ENCODE measurements at regions not wholly inside any gene's neighbourhood (a gene's known extent, or its start where the extent isn't known, plus 50 kb on each side); places are given as distances from the start of the nearest gene placed in this dataset.

DNA sequence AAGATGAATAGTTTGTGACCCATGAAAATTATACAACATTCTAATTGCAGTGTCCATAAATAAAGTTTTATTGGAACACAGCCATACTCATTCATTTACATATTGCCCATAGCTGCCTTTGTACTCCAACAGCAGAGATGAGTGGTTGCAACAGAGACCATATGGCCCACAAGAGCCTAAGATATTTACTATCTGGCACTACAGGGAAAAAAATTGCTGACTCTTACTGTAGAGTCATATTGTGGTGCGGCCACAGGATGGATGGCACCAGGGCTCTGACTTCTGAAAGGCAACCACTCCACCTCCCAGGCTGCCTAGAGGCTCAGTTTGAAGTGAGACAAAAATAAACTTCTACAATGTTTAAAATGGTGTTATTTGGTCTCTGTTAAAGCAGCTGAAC, 404.0 kb upstream of the ATP5MC3 start:
- Histone ChIP-seq H3K4me3 (ENCODE audit: low read depth, low read length) (no peak overlapping the region), H3K4me1 (no peaks in the 10 kb centered on the region), H3K36me3 (ENCODE audit: control insufficient read depth, insufficient read depth, low read length) (no peaks in the 10 kb centered on the region), H3K27me3 (replicated peaks; ENCODE audit: control insufficient read depth, insufficient read depth, low read length) (no peaks in the 10 kb centered on the region; the same call in 1 of the 2 replicates), H3K9me3 (no peaks in the 10 kb centered on the region)
- BruUV-seq (replicated peaks): no TSS peak
- CTCF ChIA-PET: no interaction called here
- H3K36me3 Mint-ChIP-seq (ENCODE audit: insufficient read depth, unreplicated experiment): no peaks in the 10 kb centered on the region
- no peaks in the 10 kb centered on the region for H3K9me3 Mint-ChIP-seq (ENCODE audit: unreplicated experiment)
- H3K4me1 Mint-ChIP-seq (ENCODE audit: low read depth, unreplicated experiment): no peaks in the 10 kb centered on the region
- intact Hi-C loops (cut with micrococcal nuclease; ENCODE audit: unreplicated experiment): no loop called here
- no peaks in the 10 kb centered on the region for H3K27me3 Mint-ChIP-seq (ENCODE audit: insufficient read depth, unreplicated experiment)
- DNase-seq: no peak
- TF ChIP-seq, protein P1, sequence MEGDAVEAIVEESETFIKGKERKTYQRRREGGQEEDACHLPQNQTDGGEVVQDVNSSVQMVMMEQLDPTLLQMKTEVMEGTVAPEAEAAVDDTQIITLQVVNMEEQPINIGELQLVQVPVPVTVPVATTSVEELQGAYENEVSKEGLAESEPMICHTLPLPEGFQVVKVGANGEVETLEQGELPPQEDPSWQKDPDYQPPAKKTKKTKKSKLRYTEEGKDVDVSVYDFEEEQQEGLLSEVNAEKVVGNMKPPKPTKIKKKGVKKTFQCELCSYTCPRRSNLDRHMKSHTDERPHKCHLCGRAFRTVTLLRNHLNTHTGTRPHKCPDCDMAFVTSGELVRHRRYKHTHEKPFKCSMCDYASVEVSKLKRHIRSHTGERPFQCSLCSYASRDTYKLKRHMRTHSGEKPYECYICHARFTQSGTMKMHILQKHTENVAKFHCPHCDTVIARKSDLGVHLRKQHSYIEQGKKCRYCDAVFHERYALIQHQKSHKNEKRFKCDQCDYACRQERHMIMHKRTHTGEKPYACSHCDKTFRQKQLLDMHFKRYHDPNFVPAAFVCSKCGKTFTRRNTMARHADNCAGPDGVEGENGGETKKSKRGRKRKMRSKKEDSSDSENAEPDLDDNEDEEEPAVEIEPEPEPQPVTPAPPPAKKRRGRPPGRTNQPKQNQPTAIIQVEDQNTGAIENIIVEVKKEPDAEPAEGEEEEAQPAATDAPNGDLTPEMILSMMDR (IDR thresholded peaks at IDR 0.05; ENCODE audit: insufficient read depth in 1 of 2, low read depth in 1 of 2, low read length in 1 of 2, severe bottlenecking in 1 of 2, unreplicated experiment in 1 of 2): no peak
- POLR2A ChIA-PET: no interaction called here
- no peak overlapping the region for H3K4me3 Mint-ChIP-seq (ENCODE audit: unreplicated experiment)
- H3K27ac Mint-ChIP-seq (ENCODE audit: unreplicated experiment): no peak overlapping the region

DNA sequence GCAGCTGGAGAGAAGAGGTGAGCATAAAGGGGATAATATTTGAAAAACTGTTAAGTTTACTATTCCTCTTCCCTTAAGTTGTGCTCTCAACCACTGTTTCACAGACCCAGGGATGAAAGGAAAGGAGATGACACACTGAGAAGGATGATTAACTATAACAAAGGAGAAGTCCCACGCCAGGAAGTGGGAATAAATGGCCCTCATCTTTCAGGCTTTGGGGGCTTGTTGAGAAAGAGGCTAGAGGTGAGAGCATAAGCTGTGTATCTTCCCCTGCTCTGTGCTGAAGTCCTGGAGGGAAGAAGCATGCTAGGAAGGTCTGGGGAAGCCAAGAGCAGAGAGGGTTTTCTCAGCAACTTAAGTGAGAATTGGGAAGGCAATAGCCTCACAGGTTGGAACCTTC, 399.1 kb upstream of the ATP5MC3 start:
- CTCF ChIA-PET: no interaction called here
- no peak for DNase-seq
- Mint-ChIP-seq H3K4me3 (ENCODE audit: unreplicated experiment) (no peak overlapping the region), H3K36me3 (ENCODE audit: insufficient read depth, unreplicated experiment) (no peaks in the 10 kb centered on the region), H3K27ac (ENCODE audit: unreplicated experiment) (no peak overlapping the region), H3K27me3 (ENCODE audit: insufficient read depth, unreplicated experiment) (no peaks in the 10 kb centered on the region), H3K9me3 (ENCODE audit: unreplicated experiment) (no peaks in the 10 kb centered on the region), H3K4me1 (ENCODE audit: low read depth, unreplicated experiment) (no peaks in the 10 kb centered on the region)
- intact Hi-C loops (cut with micrococcal nuclease; ENCODE audit: unreplicated experiment): no loop called here
- POLR2A ChIA-PET: no interaction called here
- Histone ChIP-seq H3K27me3 (replicated peaks; ENCODE audit: control insufficient read depth, insufficient read depth, low read length) (no peaks in the 10 kb centered on the region; the same call in 1 of the 2 replicates), H3K4me1 (no peaks in the 10 kb centered on the region), H3K4me3 (ENCODE audit: low read depth, low read length) (no peak overlapping the region), H3K9me3 (no peaks in the 10 kb centered on the region), H3K36me3 (ENCODE audit: control insufficient read depth, insufficient read depth, low read length) (no peaks in the 10 kb centered on the region)
- no TSS peak for BruUV-seq (replicated peaks)
- TF ChIP-seq, protein P1 (IDR thresholded peaks at IDR 0.05; ENCODE audit: insufficient read depth in 1 of 2, low read depth in 1 of 2, low read length in 1 of 2, severe bottlenecking in 1 of 2, unreplicated experiment in 1 of 2): no peak

DNA sequence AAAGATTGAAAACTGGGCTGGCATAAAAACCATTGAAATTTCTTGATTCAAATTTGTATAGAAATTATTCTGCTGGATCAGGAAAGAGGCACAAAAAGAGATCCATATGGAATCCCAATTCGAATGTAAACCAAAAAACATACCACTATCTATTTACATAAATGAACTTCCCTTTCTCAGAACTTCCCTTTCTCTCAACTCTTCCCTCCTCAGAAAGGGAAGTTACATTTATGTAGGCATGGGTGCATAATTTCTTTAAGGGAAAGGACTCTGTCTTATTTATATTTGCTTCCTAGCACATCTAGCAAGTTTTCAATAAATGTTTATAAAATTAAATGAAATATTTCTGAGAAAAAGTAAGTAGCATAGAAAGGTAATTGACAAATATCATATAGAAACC, 398.1 kb upstream of the ATP5MC3 start:
- H3K9me3 Mint-ChIP-seq (ENCODE audit: unreplicated experiment): no peaks in the 10 kb centered on the region
- Histone ChIP-seq H3K9me3 (no peaks in the 10 kb centered on the region), H3K4me3 (ENCODE audit: low read depth, low read length) (no peak overlapping the region), H3K36me3 (ENCODE audit: control insufficient read depth, insufficient read depth, low read length) (no peaks in the 10 kb centered on the region), H3K4me1 (no peaks in the 10 kb centered on the region), H3K27me3 (replicated peaks; ENCODE audit: control insufficient read depth, insufficient read depth, low read length) (no peaks in the 10 kb centered on the region; the same call in 1 of the 2 replicates)
- CTCF ChIA-PET: no interaction called here
- no peaks in the 10 kb centered on the region for H3K36me3 Mint-ChIP-seq (ENCODE audit: insufficient read depth, unreplicated experiment)
- H3K27me3 Mint-ChIP-seq (ENCODE audit: insufficient read depth, unreplicated experiment): no peaks in the 10 kb centered on the region
- no peak overlapping the region for H3K4me3 Mint-ChIP-seq (ENCODE audit: unreplicated experiment)
- intact Hi-C loops (cut with micrococcal nuclease; ENCODE audit: unreplicated experiment): no loop called here
- no peak overlapping the region for H3K27ac Mint-ChIP-seq (ENCODE audit: unreplicated experiment)
- H3K4me1 Mint-ChIP-seq (ENCODE audit: low read depth, unreplicated experiment): no peaks in the 10 kb centered on the region
- TF ChIP-seq, protein P1 (IDR thresholded peaks at IDR 0.05; ENCODE audit: insufficient read depth in 1 of 2, low read depth in 1 of 2, low read length in 1 of 2, severe bottlenecking in 1 of 2, unreplicated experiment in 1 of 2): no peak
- POLR2A ChIA-PET: no interaction called here
- BruUV-seq (replicated peaks): no TSS peak
- no peak for DNase-seq

Data from Caco-2 (cell line).